ENCODE measurements at regions not wholly inside any gene's neighbourhood (a gene's known extent, or its start where the extent isn't known, plus 50 kb on each side); places are given as distances from the start of the nearest gene placed in this dataset.

DNA sequence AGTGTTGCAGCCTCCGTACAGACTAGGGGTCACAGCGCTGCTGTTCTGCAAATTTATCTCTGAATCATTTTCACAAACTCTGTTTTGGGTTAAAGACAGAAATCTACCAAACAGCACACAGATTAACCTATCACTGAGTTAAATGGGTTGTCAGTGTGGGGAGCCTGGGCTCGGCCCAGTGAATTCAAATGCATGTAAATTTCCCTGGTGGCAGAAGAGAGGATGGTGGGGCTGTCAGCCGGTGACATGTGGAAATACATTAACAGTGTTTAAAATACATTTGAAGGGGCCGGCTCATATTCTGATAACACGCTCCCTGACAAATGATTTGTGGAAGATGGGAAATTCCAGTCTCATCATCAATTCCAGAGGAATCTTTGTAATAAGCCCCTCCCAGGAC, 309.6 kb upstream of the MKI67 start:
- intact Hi-C loops (cut with micrococcal nuclease) = no loop called here
- no peak for ATAC-seq
- DNase-seq = no peak

DNA sequence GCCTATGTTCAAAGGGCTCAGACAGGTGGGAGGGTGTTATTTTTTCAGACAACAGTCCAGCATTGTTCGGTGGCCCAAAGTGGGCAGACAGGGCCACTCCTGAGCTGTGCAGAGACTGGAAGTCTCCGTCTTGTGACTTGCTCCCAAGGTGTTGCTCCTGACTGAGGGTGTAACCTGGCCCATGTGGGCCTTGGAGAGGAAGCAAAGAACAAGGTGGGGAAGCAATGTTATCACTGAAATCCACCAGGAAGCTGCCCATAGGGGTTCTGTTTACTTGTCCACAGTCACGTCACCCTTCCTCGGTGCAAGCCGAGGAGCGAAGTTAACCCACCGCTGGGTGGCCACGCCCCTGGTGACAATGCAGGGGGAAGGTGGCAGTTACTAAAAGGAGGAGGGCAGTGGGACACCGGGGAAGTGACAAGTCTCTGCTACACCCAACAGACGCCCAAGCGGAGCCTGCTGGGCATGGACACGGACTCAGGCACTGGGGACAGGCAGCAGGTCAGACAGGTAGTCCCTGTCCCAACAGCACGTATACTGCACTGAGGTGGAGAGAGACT, 311.6 kb upstream of the MKI67 start:
- DNase-seq (no peak), ATAC-seq (no peak)
- intact Hi-C loops (cut with micrococcal nuclease) = no loop called here

DNA sequence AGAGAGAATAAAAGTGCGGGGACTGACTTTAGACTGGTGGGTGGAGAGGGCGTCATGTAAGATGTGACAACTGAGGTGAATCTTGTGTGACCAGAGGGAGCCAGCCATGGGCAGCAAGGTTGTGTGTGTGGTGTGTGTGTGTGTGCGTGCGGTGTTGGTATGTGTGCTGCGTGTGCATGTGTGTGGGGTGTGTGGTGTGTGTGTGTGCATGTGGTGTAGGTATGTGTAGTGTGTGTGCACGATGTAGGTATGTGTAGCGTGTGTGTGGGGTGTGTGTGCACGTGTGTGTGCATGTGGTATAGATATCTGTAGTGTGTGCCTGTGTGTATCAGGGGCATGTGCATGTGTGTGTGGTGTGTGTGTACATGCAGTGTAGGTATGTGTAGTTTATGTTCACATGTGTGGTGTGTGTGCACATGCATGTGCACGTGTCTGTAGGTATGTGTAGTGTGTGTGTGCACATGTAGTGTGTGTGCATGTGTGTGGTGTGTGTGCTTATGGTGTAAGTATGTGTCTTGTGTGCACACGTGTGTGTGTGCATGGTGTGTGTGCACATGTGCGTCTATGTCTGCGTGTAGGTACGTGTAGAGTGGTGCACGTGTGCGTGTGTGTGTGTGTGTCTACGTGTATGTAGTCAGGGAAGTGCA, 312.3 kb upstream of the MKI67 start:
- intact Hi-C loops (cut with micrococcal nuclease) = no loop called here
- ATAC-seq (no peak), DNase-seq (no peak)

DNA sequence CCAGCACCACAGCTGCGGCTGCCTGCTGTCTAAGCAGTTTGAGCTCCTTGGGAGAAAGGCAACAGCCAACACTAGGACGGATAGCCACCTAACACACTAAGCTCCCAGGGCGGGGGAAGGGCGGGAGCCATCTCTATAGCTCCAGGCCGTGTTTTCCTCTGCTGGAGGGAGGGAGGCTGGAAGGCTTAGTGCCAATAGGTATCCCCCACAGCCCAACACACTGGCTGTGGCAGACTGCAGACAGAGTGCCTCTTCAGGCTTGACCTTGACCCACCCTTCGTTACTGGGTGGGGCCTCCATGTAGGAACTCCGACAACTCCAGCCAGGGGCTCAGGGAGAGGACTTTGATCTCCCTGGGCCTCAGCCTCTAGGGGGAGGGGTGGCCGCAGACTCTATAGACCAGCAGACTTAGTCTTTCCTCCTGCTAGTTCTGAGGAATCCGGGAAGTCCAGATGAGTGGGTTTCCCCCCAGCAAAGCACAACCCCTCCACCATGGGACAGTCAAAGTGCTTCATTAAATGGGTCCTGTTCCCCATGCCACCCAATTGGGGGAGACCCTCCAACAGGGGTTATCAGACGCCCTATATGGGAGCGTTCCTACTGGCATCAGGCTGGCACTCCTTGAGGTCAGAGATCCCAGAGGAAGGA, 314.4 kb upstream of the MKI67 start:
- ATAC-seq (no peak), DNase-seq (no peak)
- intact Hi-C loops (cut with micrococcal nuclease) = no loop called here

DNA sequence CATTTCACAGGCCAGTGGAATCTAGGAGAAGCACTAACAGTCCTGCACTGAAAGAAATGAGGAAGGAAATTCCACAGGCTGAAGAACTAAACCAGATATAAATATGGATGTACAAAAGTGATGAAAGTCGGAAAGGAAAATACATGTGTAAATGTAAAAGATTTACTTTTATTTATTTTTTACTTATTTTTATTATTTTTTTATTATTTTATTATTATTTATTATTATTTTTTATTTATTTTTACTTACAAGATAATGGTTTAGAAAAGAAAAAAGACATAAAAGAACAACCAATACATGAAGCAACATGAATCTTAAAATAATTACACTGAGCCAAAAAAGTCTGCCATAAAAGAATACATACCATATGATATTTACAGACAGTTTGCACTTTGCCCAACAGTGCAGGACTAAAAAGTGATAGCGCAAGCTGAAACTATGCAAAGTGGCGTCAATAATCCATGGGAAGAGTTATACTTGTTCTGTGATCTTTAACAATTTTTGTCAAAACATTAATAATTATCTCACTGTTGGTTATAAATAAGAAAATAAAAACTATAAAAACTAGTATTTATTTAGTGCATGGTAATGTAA, 317.8 kb upstream of the MKI67 start:
- ATAC-seq (no peak), DNase-seq (no peak)
- intact Hi-C loops (cut with micrococcal nuclease) = no loop called here

DNA sequence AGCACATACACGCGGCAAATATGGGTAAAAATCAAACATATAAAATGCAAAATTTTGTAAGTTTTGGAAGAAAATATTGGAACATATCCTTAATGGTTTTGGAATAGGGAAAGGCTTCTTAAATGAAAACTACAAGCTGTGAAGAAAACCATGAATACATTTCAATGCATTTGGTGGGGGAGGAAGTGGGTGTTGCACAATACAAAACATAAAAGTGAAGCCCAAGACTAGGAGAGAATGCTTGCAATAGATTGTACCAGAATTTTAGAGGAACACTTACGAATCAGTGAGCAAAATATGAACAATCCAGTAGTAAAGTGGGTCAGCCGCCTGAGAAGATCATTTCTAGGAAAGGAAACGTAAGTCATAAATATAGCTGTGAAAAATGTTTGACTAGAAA, 322.6 kb upstream of the MKI67 start:
- no peak for DNase-seq
- intact Hi-C loops (cut with micrococcal nuclease) = no loop called here
- no peak for ATAC-seq

DNA sequence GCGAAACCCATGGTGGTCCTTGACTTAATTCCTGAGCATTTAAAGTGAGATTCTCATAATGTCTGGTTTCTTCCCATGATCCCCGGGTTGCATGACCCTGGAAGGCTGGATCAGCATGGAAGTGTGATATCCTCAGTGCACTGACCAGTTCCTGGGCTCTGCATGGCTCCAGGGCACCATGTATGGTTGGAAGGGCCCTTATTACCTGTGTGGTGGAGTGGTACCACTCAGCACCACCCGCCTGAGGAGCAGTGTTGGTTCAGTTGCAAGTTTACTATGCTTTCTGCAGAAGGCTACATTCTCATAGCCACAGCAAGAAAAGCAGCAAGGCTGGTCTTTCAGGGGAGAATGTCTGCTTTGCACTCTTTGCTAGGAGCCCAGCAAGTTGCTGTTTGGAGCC, 325.7 kb upstream of the MKI67 start:
- no peak for DNase-seq
- intact Hi-C loops (cut with micrococcal nuclease) = no loop called here
- ATAC-seq = no peak

DNA sequence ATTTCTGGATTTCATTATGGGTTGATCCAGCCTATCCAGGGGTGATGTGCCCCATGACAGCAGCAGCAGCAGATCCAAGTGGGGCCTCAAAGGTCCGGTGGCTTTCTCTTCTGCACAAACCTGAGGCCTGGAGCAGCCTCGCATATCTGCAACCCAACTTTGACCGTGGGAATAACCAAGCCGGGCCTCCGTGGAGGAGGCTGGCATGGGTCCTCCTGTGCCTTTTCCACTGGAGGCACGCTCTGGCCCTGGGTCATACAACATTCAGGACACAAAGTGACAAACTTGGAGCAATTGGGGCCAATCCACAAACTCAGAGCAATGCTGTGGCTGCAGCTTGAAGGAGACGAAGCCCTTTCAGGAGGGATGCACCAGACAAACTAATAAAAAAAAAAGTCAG, 330.0 kb upstream of the MKI67 start:
- no peak for ATAC-seq
- DNase-seq = no peak
- intact Hi-C loops (cut with micrococcal nuclease) = no loop called here

DNA sequence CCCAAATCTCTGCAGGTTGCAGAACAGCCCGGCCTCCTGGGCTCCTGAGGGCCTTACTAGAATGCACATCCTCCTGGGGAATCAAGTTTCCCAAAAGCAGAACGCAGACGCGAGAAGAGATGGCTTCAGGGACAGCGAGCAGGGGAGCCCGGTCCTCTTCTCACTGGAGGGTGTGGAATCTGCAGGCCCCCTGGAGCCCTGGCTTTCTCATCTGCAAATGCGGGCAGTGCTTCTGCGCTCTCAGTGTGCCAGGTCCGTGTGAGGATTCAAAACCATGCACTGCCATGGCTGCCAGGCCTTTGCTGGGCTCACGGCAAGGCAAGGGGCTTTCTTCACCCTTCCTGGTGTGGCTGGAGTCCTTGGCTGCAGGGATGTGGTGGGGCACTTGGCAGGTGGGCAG, 330.9 kb upstream of the MKI67 start:
- DNase-seq (no peak), ATAC-seq (no peak)
- intact Hi-C loops (cut with micrococcal nuclease) = no loop called here

DNA sequence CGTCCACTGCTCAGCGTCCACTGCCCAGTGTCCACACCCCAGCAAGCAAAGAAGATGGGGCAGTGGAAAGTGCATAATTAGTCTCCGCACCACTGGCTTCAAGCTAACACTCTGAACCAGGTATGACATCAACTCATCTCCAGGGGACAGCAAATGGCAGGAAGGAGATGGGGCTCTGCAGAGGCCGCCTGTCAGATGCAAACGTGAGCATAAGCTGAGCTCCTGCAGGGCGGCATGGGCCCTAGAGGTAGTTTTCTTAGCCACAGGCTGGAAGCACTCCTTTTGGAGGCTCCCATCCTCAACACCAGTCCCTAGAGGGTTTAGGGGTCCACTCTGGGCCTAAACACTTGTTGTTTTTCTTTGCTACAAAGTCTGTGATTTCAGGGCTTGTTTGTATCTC, 335.8 kb upstream of the MKI67 start:
- no peak for DNase-seq
- ATAC-seq = no peak
- intact Hi-C loops (cut with micrococcal nuclease) = no loop called here

DNA sequence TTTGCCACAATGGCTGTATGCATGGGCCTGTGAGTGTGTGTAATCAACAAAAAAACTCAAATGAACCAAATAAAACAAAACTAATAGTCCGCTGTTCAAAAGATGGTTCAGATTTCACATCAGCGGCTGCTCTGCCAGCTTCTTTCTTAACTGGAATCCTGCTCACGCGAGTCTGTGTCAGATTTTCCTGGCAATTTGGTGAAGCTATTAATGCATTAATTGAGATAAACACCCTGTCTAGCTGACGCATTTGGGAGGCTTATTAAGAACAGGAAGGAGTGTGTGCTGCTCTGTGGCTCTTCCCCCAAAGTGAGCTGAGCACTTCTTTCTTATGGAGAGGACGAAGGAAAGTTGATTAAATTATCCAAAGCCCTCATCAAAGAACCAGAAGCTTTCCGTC, 336.6 kb upstream of the MKI67 start:
- DNase-seq = no peak
- intact Hi-C loops (cut with micrococcal nuclease) = no loop called here
- no peak for ATAC-seq

DNA sequence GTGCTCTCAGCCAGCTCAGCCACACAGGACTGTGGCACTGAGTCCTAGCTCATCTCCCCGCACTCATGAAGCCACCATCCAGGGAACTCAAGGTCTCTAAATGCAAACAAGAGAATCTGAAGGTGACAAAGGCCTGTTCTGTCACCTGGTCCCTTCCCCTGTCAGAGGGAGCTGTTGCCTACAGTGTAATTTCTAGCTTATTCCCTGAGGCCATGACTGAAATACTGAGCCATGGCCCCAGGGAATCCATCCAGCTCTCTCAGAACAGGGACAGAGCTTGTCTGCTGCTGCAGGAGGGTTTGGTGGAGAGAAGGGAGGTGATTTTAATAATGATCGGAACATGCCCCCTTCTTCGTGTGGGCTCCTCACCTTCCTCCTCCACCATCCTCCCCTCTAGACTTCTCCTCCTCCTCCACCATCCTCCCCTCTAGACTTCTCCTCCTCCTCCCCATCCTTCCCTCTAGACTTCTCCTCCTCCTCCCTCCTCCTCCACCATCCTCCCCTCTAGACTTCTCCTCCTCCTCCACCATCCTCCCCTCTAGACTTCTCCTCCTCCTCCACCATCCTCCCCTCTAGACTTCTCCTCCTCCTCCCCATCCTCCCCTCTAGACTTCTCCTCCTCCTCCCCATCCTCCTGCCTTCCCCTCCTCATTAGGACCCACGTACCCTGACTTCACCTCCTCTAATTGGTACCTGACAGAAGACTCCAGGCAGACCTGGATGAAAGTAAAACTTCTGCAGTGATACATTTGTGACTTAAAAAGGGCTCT, 338.0 kb upstream of the MKI67 start:
- intact Hi-C loops (cut with micrococcal nuclease) = no loop called here
- ATAC-seq (peak; percentile 62), DNase-seq (no peak)

DNA sequence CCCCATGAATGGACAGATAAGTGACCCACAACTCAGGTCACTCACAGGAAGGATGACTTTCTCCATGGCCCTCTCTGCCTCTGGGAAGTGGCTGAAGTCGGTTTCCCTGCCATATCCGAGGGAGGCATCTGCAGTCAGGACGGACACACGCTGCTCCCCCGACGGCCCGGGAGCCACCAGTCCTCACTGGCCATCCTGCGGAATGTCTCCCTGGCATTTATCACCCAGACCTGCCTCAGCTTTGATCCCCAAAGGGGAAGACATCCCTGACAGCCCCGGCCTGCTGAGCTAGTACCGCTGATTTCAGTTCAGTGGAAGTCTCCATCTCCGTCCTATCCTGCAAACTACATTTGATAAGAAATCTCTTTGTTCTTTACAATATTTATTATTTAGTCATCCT, 339.5 kb upstream of the MKI67 start:
- ATAC-seq = no peak
- intact Hi-C loops (cut with micrococcal nuclease) = no loop called here
- DNase-seq = no peak

DNA sequence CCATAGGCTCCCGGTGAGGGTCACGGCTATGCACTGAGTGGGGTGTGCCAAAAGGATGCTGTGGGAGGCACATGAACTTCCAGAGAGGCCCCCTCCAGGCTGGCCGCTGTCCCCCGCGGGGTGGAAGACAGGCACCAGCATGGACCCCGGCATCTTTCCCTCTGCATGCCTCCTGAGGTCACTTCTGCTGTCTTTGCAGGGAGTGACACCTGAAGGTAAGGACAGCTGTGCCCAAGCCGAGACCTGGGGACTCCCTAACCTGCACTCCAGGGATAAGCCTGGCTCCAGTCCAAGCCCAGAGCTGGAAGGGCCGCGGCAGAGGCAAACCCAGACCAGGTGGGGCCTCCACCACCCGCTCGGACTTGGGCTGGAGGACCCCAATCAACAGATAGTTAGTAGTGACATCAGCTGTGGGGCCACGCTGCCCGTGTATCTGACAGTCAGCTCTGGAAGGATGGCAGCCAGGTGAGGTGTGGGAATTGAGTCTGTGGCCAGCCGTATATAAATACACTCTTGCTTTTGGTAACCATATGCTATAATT, 340.7 kb upstream of the MKI67 start:
- no peak for ATAC-seq
- intact Hi-C loops (cut with micrococcal nuclease) = no loop called here
- no peak for DNase-seq

DNA sequence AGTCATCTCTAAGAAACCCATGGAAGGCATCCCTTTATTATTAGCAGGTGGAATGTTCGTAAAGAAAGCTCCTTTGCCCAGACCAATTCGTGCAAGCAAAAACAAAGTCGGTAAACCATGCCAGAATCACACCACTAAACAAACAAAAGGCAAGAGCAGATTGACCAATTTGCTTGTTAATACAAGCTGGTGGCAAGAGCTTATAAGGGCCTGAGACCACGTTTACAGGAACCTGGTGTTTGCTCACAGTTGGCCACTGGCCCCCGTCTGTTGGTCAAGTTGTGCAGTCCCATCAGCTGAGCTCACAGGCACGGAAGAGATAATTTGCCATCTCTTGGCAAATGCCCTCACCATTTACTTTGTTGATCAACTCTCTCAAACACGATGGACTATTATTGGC, 342.2 kb upstream of the MKI67 start:
- ATAC-seq = no peak
- intact Hi-C loops (cut with micrococcal nuclease) = no loop called here
- DNase-seq = no peak

DNA sequence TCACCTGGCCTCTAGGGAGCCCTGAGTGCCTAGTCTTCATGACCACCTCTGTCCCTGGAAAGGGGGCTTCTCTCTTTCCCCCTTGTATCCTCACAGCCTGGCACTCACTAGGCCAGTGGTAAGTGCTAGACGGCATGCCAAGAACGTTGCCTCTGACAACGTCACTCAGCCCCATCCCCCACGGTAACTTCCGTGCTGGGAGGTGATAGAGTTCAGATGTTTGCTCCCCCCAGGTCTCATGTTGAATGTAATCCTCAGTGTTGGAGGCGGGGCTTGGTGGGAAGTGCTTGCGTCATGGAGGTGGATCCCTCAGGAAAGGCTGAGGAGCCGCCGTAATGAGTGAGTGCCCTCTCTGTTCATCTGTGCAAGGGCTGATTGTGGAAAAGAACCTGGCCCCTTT, 343.3 kb upstream of the MKI67 start:
- intact Hi-C loops (cut with micrococcal nuclease) = no loop called here
- no peak for DNase-seq
- ATAC-seq = no peak

DNA sequence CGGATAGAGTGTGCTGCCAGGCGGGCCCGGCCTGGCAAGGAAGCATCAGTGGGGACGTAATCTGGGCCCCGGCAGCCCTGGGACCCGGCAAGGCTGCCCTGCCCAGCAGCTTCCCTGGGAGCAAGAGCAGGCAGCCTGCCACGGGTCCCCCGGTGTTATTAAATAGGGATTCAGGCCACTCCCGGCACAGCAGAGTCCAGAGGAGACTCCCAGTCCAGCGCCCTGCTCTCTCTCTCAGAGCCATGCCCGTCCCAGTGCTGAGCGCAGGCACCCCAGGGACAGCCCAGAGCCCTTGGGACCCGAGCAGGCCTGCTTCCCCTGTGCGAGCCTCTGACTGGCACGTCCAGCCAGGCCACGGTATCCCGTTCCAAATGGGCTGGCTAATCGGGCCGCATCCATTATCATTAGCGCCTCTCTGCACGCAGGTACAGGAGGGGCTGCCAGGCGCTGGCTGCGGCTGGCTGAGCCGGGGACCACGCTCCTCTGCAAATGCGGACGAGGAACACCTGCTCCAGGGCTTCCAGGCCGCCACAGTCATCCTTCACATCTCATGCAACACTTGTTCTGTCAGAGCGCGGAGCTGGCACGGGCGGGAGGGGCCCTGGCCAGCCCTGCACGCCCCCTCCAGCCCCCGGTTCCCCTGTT, 344.2 kb upstream of the MKI67 start:
- ATAC-seq (no peak), DNase-seq (no peak)
- intact Hi-C loops (cut with micrococcal nuclease) = no loop called here

DNA sequence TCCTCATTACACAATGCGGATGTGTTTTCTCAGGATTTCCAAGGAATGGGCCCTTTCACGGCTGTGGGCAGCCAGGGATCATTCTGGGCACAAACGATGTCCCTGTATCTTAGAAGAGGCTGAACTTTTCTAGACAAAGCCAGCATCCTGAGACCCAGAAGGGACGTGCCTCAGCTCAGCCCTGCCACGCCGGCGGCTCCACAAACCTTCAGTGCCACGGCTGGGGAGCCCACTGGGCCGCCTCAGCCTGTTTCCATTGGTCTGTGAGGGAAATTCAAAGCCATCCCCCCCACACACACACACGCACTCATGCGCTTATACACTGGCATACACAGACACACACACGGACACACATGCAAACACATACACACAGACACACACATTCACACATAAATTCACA, 344.9 kb upstream of the MKI67 start:
- ATAC-seq (no peak), DNase-seq (no peak)
- intact Hi-C loops (cut with micrococcal nuclease) = no loop called here

DNA sequence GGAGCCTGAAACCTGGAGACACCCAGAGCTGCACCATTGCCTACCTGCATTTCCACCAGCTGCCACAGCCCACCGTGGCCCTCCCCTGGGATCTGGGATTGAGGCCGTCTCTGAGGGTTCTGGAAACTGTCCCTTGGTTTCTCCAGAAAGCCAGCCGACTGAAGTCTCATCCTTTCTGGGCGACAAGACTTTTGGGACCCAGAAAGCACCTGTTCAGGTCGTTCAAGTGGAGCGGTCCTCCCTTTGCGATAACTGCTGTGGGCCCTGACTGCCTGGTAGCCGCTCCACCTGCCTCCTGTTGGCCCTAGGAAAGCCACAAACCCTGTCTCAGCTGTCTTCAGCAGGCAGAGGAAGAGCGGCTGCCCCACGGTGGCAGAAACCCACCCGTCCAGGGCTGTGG, 346.0 kb upstream of the MKI67 start:
- DNase-seq = no peak
- intact Hi-C loops (cut with micrococcal nuclease) = no loop called here
- ATAC-seq = no peak

DNA sequence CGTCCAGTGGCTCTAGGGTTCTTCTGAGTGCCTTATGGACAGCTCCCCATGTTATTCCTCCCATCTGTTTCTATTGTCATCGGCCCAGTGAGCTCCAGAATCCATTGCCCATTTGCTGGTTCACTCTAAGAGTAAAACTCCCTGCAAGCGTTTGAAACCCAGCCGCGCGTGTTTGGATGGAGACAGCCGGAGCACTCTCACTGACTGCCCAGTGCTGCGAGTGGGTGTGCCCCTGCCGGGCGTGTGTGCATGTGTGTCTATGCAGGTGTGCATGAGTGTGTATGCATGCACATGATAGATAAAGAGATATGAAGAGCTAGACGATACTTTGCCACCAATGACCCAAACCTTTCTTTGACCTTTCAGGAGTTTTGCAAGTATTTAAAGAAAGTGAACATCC, 347.2 kb upstream of the MKI67 start:
- ATAC-seq = no peak
- DNase-seq = no peak
- intact Hi-C loops (cut with micrococcal nuclease) = no loop called here
